GM18861 (cell line): ENCODE measurements at regions not wholly inside any gene's neighbourhood (a gene's known extent, or its start where the extent isn't known, plus 50 kb on each side); places are given as distances from the start of the nearest gene placed in this dataset.

Source experiments
- ATAC-seq: cut with Tn5 transposase; IDR thresholded peaks from one replicate; pipeline ENCODE4 v1.9.1; 2021; ENCODE audit not compliant: unreplicated experiment

- ATAC-seq: no peak
These were observed 88.5 kb upstream of the COL5A2 start for GRCh38 chr2:189267925-189268579.

- no peak for ATAC-seq
These were observed 89.2 kb upstream of the COL5A2 start for GRCh38 chr2:189268763-189269162.

GRCh38 chr2:189273734-189274133, 94.2 kb upstream of the COL5A2 start:
- ATAC-seq: no peak

- ATAC-seq: no peak
These were observed 94.8 kb upstream of the COL5A2 start for GRCh38 chr2:189274361-189274760.

- no peak for ATAC-seq
These were observed 96.7 kb upstream of the COL5A2 start for GRCh38 chr2:189276277-189276676.

- ATAC-seq: no peak
These were observed 101.6 kb upstream of the COL5A2 start for GRCh38 chr2:189281201-189281600.

GRCh38 chr2:189285349-189285748, 105.8 kb upstream of the COL5A2 start:
- no peak for ATAC-seq

- no peak for ATAC-seq
These were observed 106.5 kb upstream of the COL5A2 start for GRCh38 chr2:189285962-189286645.

GRCh38 chr2:189287363-189287762, 107.8 kb upstream of the COL5A2 start:
- ATAC-seq: no peak

GRCh38 chr2:189287982-189288521, 108.5 kb upstream of the COL5A2 start:
- peak; percentile 85 for ATAC-seq

- no peak for ATAC-seq
These were observed 111.9 kb upstream of the COL5A2 start for GRCh38 chr2:189291460-189291859.

- ATAC-seq: no peak
These were observed 113.6 kb upstream of the COL5A2 start for GRCh38 chr2:189293164-189293563.

GRCh38 chr2:189297446-189297845, 117.9 kb upstream of the COL5A2 start:
- no peak for ATAC-seq

GRCh38 chr2:189298038-189298437, 118.5 kb upstream of the COL5A2 start:
- no peak for ATAC-seq

- no peak for ATAC-seq
These were observed 118.9 kb upstream of the COL5A2 start for GRCh38 chr2:189298481-189298880.

GRCh38 chr2:189299974-189300373, 120.4 kb upstream of the COL5A2 start:
- ATAC-seq: no peak

- ATAC-seq: no peak
These were observed 121.4 kb upstream of the COL5A2 start for GRCh38 chr2:189300916-189301315.

GRCh38 chr2:189302274-189302948, 122.8 kb upstream of the COL5A2 start:
- no peak for ATAC-seq

GRCh38 chr2:189304360-189304759, 124.8 kb upstream of the COL5A2 start:
- no peak for ATAC-seq

GRCh38 chr2:189305291-189305943, 125.9 kb upstream of the COL5A2 start:
- no peak for ATAC-seq

- ATAC-seq: no peak
These were observed 127.0 kb upstream of the COL5A2 start for GRCh38 chr2:189306525-189306924.
